Progenitor cell of endocrine pancreas (in vitro differentiated cells): ENCODE measurements at regions not wholly inside any gene's neighbourhood (a gene's known extent, or its start where the extent isn't known, plus 50 kb on each side); places are given as distances from the start of the nearest gene placed in this dataset.
"Not testable (repeated sequence)": the region's sequence is repeated elsewhere in the genome, so short reads cannot be mapped to it uniquely, and the experiment has no call there.

ENCODE experiments used
- DNase-seq: peaks from one replicate; pipeline ENCODE4 v3.0.0; 2021; ENCODE audit warnings: low spot score; ENCODE audit not compliant: unreplicated experiment
- H3K27ac Mint-ChIP-seq: 2 replicates; pipeline ENCODE4 v1.8.0; 2021; ENCODE audit warnings: mild to moderate bottlenecking, moderate library complexity, mixed read lengths
- H3K27me3 Mint-ChIP-seq: 2 replicates; pipeline ENCODE4 v1.8.0; 2021; ENCODE audit warnings: mixed read lengths
- H3K36me3 Mint-ChIP-seq: 2 replicates; pipeline ENCODE4 v1.8.0; 2022; ENCODE audit warnings: mixed read lengths; ENCODE audit not compliant: insufficient read depth
- H3K4me1 Mint-ChIP-seq: 2 replicates; pipeline ENCODE4 v1.8.0; 2021; ENCODE audit warnings: low read depth, mixed read lengths
- H3K4me3 Mint-ChIP-seq: 2 replicates; pipeline ENCODE4 v1.8.0; 2021; ENCODE audit warnings: low read depth, mild to moderate bottlenecking, moderate library complexity, mixed read lengths
- H3K9me3 Mint-ChIP-seq: 2 replicates; pipeline ENCODE4 v1.8.0; 2021; ENCODE audit warnings: low read depth, mixed read lengths
- TF ChIP-seq, protein P1 (sequence below): fragments of 200-600 bp; sonication (generic); IDR thresholded peaks from one replicate; pipeline ENCODE4 v1.5.0; 2021; ENCODE audit warnings: antibody characterized with exemption, mild to moderate bottlenecking; ENCODE audit not compliant: unreplicated experiment

DNA sequence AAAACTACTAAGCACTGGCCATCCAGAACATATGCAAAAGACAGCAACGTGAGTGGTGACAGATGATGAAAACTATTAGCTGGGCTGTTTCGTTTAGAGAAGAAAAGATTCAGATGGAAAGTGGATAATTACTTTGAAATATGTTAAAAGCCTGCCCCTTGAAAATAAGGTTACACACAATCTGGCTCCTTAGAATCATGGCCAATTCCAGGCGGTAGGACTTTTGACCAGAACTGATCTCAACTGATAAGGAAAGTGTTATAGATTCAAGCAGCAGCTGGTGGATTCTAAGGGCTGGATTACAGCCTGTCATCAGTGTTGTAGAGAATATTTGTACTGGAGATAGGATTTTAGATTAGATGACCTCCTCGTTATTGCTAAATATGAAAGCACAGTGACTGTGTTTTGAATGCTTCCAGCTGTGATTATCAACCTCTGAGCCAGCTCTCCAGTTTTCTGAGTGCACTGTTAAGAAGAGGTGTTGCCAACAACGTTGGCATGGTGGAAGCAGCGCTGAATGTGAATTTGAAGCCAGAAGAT lies 75.1 kb downstream of the KBTBD2 start:
- H3K9me3 Mint-ChIP-seq, DNase-seq, H3K36me3 Mint-ChIP-seq, H3K27me3 Mint-ChIP-seq, H3K27ac Mint-ChIP-seq, H3K4me3 Mint-ChIP-seq, H3K4me1 Mint-ChIP-seq: not testable (repeated sequence)

DNA sequence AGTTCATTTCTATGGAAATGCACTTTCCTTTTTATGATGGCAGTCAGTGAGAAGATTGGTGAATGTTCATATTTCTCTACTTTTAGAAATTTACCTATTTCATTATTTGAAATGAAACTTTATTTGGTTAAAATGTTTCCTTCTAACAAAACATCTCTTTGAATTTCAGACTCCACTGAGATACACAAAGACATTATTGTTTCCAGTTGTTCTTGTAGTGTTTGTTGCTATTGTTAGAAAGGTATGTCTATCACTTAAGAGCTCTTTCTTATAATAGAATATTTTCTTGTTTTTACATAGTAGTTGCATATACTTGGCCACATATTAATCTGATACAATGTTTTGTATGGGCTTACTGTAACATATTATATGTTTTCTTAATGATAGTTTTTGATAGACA lies 76.8 kb downstream of the KBTBD2 start:
- H3K36me3 Mint-ChIP-seq, H3K9me3 Mint-ChIP-seq, H3K27me3 Mint-ChIP-seq, H3K27ac Mint-ChIP-seq, DNase-seq, H3K4me3 Mint-ChIP-seq, H3K4me1 Mint-ChIP-seq: not testable (repeated sequence)

DNA sequence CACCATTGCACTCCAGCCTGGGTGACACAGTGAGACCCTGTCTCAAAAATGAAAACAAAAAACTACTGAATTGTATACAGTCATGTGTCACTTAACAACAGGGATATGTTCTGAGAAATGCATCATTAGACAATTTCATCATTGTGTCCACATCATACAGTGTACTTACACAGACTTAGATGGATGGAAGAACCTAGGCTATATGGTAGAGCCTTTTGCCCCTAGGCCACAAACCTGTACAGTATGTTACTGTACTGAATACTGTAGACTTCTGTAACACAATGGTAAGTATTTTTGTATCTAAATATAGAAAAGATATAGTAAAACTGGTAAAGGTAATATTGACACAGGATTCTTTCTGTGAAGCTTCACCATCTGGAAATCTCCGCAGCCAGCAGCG lies 81.7 kb downstream of the KBTBD2 start:
- Mint-ChIP-seq H3K9me3 (no peaks in the 10 kb centered on the region), H3K4me1 (no peaks in the 10 kb centered on the region)

DNA sequence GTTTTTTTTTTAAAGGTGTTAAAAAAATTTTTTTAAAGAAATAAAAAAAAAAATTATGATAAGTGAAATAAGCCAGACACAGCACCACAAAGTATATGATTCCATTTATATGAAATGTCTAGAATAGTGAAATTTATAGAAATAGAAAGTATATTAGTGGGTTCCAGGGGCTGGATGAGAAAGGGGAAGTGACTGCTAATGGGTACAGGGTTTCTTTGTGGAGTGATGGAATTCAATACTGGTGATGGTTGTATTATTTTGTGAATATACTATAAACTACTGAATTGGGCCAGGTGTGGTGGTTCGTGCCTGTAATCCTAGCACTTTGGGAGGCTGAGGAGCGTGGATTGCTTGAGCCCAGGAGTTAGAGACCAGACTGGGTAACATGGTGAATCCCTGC lies 82.2 kb downstream of the KBTBD2 start:
- no peaks in the 10 kb centered on the region for H3K36me3 Mint-ChIP-seq
- H3K4me3 Mint-ChIP-seq: no peak overlapping the region
- TF ChIP-seq, protein P1, sequence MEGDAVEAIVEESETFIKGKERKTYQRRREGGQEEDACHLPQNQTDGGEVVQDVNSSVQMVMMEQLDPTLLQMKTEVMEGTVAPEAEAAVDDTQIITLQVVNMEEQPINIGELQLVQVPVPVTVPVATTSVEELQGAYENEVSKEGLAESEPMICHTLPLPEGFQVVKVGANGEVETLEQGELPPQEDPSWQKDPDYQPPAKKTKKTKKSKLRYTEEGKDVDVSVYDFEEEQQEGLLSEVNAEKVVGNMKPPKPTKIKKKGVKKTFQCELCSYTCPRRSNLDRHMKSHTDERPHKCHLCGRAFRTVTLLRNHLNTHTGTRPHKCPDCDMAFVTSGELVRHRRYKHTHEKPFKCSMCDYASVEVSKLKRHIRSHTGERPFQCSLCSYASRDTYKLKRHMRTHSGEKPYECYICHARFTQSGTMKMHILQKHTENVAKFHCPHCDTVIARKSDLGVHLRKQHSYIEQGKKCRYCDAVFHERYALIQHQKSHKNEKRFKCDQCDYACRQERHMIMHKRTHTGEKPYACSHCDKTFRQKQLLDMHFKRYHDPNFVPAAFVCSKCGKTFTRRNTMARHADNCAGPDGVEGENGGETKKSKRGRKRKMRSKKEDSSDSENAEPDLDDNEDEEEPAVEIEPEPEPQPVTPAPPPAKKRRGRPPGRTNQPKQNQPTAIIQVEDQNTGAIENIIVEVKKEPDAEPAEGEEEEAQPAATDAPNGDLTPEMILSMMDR: no peak
- no peak overlapping the region for H3K27ac Mint-ChIP-seq
- no peaks in the 10 kb centered on the region for H3K27me3 Mint-ChIP-seq
- no peak for DNase-seq
- no peaks in the 10 kb centered on the region for H3K4me1 Mint-ChIP-seq
- no peaks in the 10 kb centered on the region for H3K9me3 Mint-ChIP-seq

More for the DNA sequence above, 81.7 kb downstream of the KBTBD2 start:
- Mint-ChIP-seq H3K4me3 (no peak overlapping the region), H3K36me3 (no peaks in the 10 kb centered on the region), H3K27me3 (no peaks in the 10 kb centered on the region), H3K27ac (no peak overlapping the region)
- DNase-seq: no peak
- TF ChIP-seq, protein P1: no peak

DNA sequence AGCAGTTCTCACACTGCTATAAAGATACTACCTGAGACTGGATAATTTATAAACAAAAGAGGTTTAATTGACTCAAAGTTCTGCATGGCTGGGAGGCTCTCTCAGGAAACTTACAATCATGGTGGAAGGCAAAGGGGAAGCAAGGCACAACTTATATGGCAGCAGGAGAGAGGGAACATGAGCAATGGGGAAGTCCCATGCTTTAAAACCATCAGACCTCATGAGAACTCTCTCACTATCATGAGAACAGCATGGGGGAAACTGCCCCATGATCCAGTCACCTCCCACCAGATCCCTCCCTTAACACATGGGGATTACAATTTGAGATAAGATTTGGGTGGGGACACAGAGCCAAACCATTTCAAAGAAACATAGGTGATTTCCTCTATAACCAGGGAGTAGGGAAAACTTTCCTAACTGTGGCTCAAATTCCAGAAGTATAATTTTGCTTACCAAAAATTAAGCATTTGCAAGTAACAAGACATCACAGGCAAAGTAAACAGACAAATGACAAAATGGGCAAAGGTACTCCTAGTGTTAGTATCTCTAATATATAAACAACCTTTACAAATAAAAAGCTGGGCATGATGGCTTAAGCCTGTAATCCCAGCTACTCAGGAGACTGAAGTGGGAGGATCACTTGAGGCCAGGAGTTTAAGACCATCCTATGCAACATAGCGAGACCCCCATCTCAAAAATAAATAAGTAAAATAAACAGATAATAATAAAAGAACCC lies 88.0 kb downstream of the KBTBD2 start:
- Mint-ChIP-seq H3K4me1 (no peaks in the 10 kb centered on the region), H3K27ac (no peak overlapping the region), H3K36me3 (peaks cover 12% of the 10 kb centered on the region), H3K27me3 (no peaks in the 10 kb centered on the region), H3K9me3 (peaks cover 26% of the 10 kb centered on the region), H3K4me3 (no peak overlapping the region)
- no peak for DNase-seq
- TF ChIP-seq, protein P1: no peak

DNA sequence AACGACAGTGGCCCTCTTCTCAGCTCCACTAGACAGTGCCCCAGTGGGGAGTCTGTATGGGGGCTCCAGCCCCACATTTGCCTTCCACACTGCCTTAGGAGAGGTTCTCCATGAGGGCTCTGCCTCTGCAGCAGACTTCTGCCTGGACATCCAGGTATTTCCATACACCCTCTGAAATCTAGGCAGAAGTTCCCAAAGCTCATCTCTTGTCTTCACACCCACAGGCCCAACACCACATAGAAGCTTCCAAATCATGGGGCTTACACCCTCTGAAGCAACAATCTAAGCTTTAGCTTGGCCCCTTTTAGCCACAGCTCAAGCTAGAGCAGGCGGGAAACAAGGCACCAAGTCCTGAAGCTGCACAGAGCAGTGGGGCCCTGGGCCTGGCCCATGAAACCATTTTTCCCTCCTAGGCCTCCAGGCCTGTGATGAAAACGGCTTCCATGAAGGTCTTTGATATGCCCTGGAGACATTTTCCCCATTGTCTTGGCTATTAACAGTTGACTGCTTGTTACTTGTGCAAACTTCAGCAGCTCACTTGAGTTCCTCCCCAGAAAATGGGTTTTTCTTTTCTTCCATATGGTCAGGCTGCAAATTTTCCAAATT lies 89.2 kb downstream of the KBTBD2 start:
- Mint-ChIP-seq H3K36me3 (peaks cover 12% of the 10 kb centered on the region), H3K4me1 (no peaks in the 10 kb centered on the region), H3K9me3 (peaks cover 26% of the 10 kb centered on the region), H3K27me3 (no peaks in the 10 kb centered on the region), H3K4me3 (no peak overlapping the region), H3K27ac (no peak overlapping the region)
- TF ChIP-seq, protein P1: no peak
- no peak for DNase-seq

DNA sequence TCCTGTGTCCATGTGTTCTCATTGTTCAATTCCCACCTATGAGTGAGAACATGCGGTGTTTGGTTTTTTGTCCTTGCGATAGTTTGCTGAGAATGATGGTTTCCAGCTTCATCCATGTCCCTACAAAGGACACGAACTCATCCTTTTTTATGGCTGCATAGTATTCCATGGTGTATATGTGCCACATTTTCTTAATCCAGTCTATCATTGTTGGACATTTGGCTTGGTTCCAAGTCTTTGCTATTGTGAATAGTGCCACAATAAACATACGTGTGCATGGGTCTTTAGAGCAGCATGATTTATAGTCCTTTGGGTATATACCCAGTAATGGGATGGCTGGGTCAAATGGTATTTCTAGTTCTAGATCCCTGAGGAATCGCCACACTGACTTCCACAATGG lies 98.5 kb downstream of the KBTBD2 start:
- H3K4me3 Mint-ChIP-seq, H3K4me1 Mint-ChIP-seq, H3K27me3 Mint-ChIP-seq, H3K36me3 Mint-ChIP-seq, H3K9me3 Mint-ChIP-seq, H3K27ac Mint-ChIP-seq, DNase-seq: not testable (repeated sequence)

DNA sequence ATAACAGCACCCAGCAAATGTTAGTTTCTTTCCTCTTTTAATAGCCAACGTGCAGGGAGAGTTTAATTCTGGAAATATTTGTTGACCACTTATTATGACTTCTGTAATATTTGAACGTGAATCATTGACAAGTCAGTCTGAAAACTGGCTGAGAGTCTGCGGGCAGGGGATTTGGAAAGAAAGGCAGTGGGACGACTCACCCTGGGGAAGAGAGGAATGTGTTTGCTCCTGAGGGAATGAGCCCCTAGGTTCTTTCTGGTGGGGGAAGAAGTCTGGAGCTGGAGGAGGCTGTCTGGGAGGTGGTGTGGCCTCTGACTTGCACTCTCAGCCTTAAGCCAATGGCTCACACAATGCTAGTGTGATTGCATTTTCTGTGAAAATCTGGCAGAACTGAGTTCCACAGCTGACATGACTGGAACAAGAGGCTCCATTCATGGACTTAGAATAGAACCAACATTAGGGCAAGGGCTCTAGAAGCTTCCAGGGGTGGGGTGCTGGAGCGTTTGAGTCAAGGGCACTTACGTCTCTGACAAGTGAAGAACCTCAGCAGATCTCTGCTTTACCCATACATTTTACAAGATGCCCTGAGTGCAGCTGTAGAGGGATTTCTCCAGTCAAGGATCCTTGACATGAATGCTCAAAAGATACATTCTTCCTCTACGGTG lies 100.7 kb downstream of the KBTBD2 start:
- not testable (repeated sequence) for H3K27ac Mint-ChIP-seq, DNase-seq, H3K4me1 Mint-ChIP-seq, H3K4me3 Mint-ChIP-seq, H3K9me3 Mint-ChIP-seq, H3K36me3 Mint-ChIP-seq, H3K27me3 Mint-ChIP-seq

DNA sequence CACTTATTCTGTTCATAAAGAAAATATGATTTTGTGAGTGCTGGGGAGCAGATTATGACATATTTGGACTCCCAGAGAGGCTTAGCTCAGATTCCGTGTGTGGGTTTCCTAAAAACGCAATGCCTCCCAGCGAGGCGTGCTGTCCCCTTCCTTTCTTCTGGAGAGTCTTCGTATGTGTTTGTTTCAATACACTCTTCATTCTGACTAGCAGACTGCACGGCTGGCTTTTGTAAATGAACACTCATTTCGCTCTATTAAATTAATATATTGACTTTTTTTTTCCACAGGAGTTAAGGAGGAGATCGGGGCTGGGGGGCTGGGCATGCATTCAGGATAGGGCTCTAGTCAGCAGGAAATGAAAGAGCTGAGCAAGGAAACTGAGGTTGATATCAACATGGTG lies 102.3 kb downstream of the KBTBD2 start:
- DNase-seq, H3K27ac Mint-ChIP-seq, H3K4me1 Mint-ChIP-seq, H3K36me3 Mint-ChIP-seq, H3K27me3 Mint-ChIP-seq, H3K9me3 Mint-ChIP-seq, H3K4me3 Mint-ChIP-seq: not testable (repeated sequence)
